CD14-positive monocyte (primary cell): ENCODE measurements at regions not wholly inside any gene's neighbourhood (a gene's known extent, or its start where the extent isn't known, plus 50 kb on each side); places are given as distances from the start of the nearest gene placed in this dataset.

Experiments used
- DNase-seq, 3 donors: peaks; one replicate each; pipeline ENCODE4 v3.0.0-alpha.2; 2011 to 2022
- H2AFZ ChIP-seq: 2 replicates; pipeline ENCODE4 v1.6.0; 2012; ENCODE audit warnings: mild to moderate bottlenecking, low read depth, low read length, inconsistent platforms; ENCODE audit not compliant: insufficient read depth, poor library complexity, severe bottlenecking
- H3K27ac ChIP-seq, 2 donors: 1 replicate in 1 of 2; 2 replicates in 1 of 2; pipeline ENCODE4 v1.5.1; 2012 to 2013; ENCODE audit warnings: low read length in 2 of 2, control low read depth in 1 of 2, inconsistent platforms in 1 of 2, low read depth in 1 of 2, mild to moderate bottlenecking in 1 of 2
- H3K27me3 ChIP-seq, 2 donors: one replicate each; pipeline versions ENCODE4 v1.6.0 to v1.6.1; 2011 to 2013; ENCODE audit warnings: low read length in 2 of 2; ENCODE audit not compliant: control insufficient read depth in 2 of 2, insufficient read depth in 2 of 2
- H3K36me3 ChIP-seq, 2 donors: replicated peaks in 1 of 2; 1 replicate in 1 of 2; 2 replicates in 1 of 2; pipeline versions ENCODE4 v1.5.1 to v1.6.1; 2012 to 2013; ENCODE audit warnings: low read length in 2 of 2, control low read depth in 1 of 2, inconsistent platforms in 1 of 2, mild to moderate bottlenecking in 1 of 2; ENCODE audit not compliant: insufficient read depth in 2 of 2, control insufficient read depth in 1 of 2
- H3K4me1 ChIP-seq, 2 donors: 1 replicate in 1 of 2; 2 replicates in 1 of 2; pipeline versions ENCODE4 v1.5.1 to v1.6.1; 2012 to 2013; ENCODE audit warnings: low read length in 2 of 2, control low read depth in 1 of 2, inconsistent platforms in 1 of 2, mild to moderate bottlenecking in 1 of 2, moderate library complexity in 1 of 2; ENCODE audit not compliant: insufficient read depth in 2 of 2, control insufficient read depth in 1 of 2
- H3K4me2 ChIP-seq: replicated peaks from 2 replicates; pipeline ENCODE3; 2012; ENCODE audit warnings: low read length, moderate library complexity, mild to moderate bottlenecking; ENCODE audit not compliant: poor library complexity, severe bottlenecking; ENCODE audit errors: extremely low read depth
- H3K4me3 ChIP-seq, 3 experiments: fragments of 200-600 bp in 1 of 3; sonication (generic) in 1 of 3; replicated peaks in 1 of 3; 1 replicate in 2 of 3; 2 replicates in 1 of 3; pipeline ENCODE4 v1.5.1; 2011 to 2013; ENCODE audit warnings: low read length in 3 of 3, mild to moderate bottlenecking in 3 of 3, control low read depth in 2 of 3, low read depth in 2 of 3, inconsistent platforms in 1 of 3, moderate library complexity in 1 of 3
- H3K79me2 ChIP-seq: 2 replicates; pipeline ENCODE4 v1.6.0; 2012; ENCODE audit warnings: mild to moderate bottlenecking, control low read depth, inconsistent platforms, low read length, moderate library complexity; ENCODE audit not compliant: insufficient read depth
- H3K9ac ChIP-seq: 2 replicates; pipeline ENCODE4 v1.6.0; 2017; ENCODE audit warnings: low read length, mild to moderate bottlenecking; ENCODE audit not compliant: insufficient read depth, poor library complexity, severe bottlenecking
- H3K9me3 ChIP-seq, 2 donors: replicated peaks in 1 of 2; 1 replicate in 1 of 2; 2 replicates in 1 of 2; pipeline versions ENCODE4 v1.5.1 to v1.6.1; 2012 to 2013; ENCODE audit warnings: low read length in 2 of 2, control low read depth in 1 of 2; ENCODE audit not compliant: control insufficient read depth in 1 of 2, insufficient read depth in 1 of 2
- H4K20me1 ChIP-seq: 2 replicates; pipeline ENCODE4 v1.6.0; 2012; ENCODE audit warnings: mild to moderate bottlenecking, low read length, control low read depth, moderate library complexity; ENCODE audit not compliant: insufficient read depth
- H3K27ac Mint-ChIP-seq, 7 donors: one replicate each; pipeline ENCODE4 v1.8.0; 2020; ENCODE audit warnings: mild to moderate bottlenecking in 7 of 7, mixed read lengths in 7 of 7, moderate library complexity in 6 of 7, inconsistent platforms in 2 of 7
- H3K27me3 Mint-ChIP-seq, 3 donors: one replicate each; pipeline ENCODE4 v1.8.0; 2021 to 2022; ENCODE audit warnings: low read depth in 3 of 3, mild to moderate bottlenecking in 3 of 3, mixed read lengths in 3 of 3, moderate library complexity in 3 of 3, inconsistent platforms in 1 of 3
- H3K36me3 Mint-ChIP-seq, 2 donors: one replicate each; pipeline ENCODE4 v1.8.0; 2020; ENCODE audit warnings: mixed read lengths in 2 of 2, inconsistent platforms in 1 of 2, mild to moderate bottlenecking in 1 of 2
- H3K4me1 Mint-ChIP-seq: one replicate; pipeline ENCODE4 v1.8.0; 2020; ENCODE audit warnings: mild to moderate bottlenecking, mixed read lengths
- H3K4me3 Mint-ChIP-seq, 2 donors: one replicate each; pipeline ENCODE4 v1.8.0; 2020; ENCODE audit warnings: mild to moderate bottlenecking in 2 of 2, mixed read lengths in 2 of 2, moderate library complexity in 1 of 2
- H3K9me3 Mint-ChIP-seq, 7 donors: one replicate each; pipeline ENCODE4 v1.8.0; 2020 to 2022; ENCODE audit warnings: mixed read lengths in 7 of 7, mild to moderate bottlenecking in 6 of 7, moderate library complexity in 6 of 7, inconsistent platforms in 2 of 7
- CTCF ChIP-seq: fragments of 200-600 bp; IDR thresholded peaks from one replicate; pipeline ENCODE4 v1.8.0; 2022; ENCODE audit warnings: antibody characterized with exemption, mild to moderate bottlenecking
- WGBS: methylation state at CpG from one replicate; pipeline ENCODE4 v1.1.5; 2013; ENCODE audit warnings: missing lambda C conversion rate; ENCODE audit not compliant: insufficient coverage; 5-methylcytosine and 5-hydroxymethylcytosine counted together
- intact Hi-C, 2 donors: fragments of 100-400 bp; cut with micrococcal nuclease; formaldehyde crosslinking; loops; one replicate each; pipeline versions ENCODE4 v1.15.0 to v1.15.1; 2023

GRCh38 chr21:32889596-32889995 is 118.0 kb upstream of the PAXBP1 start:
- Histone ChIP-seq H3K4me3 (no peak overlapping the region), H3K4me2 (no peak overlapping the region), H3K27me3 (no peaks in the 10 kb centered on the region), H3K79me2 (no peaks in the 10 kb centered on the region), H4K20me1 (no peaks in the 10 kb centered on the region), H3K27ac (no peak overlapping the region), H2AFZ (no peak overlapping the region), H3K9me3 (peaks cover 0 to 1% of the 10 kb centered on the region in 2 donors), H3K4me1 (no peaks in the 10 kb centered on the region), H3K36me3 (no peaks in the 10 kb centered on the region), H3K9ac (no peak overlapping the region)
- TF ChIP-seq CTCF, result no peak
- no peak for DNase-seq
- WGBS, result 0% methylated on average over 1 of the region's 3 CpGs
- Mint-ChIP-seq H3K27me3 (peaks cover 9 to 15% (median 13%) of the 10 kb centered on the region in 3 donors), H3K4me1 (no peaks in the 10 kb centered on the region), H3K4me3 (no peak overlapping the region), H3K27ac (no peak overlapping the region), H3K36me3 (no peaks in the 10 kb centered on the region), H3K9me3 (peaks cover 0 to 9% (median 6%) of the 10 kb centered on the region in 7 donors)
- intact Hi-C loops, result no loop called here

GRCh38 chr21:32894321-32894720 is 122.8 kb upstream of the PAXBP1 start:
- Histone ChIP-seq H3K4me2 (no peak overlapping the region), H2AFZ (no peak overlapping the region), H3K79me2 (no peaks in the 10 kb centered on the region), H3K4me3 (no peak overlapping the region), H3K9ac (no peak overlapping the region), H3K9me3 (peaks cover 5 to 14% of the 10 kb centered on the region in 2 donors), H3K27ac (no peak overlapping the region), H3K4me1 (peaks cover 24 to 25% of the 10 kb centered on the region in 2 donors), H3K27me3 (no peaks in the 10 kb centered on the region), H4K20me1 (no peaks in the 10 kb centered on the region), H3K36me3 (no peaks in the 10 kb centered on the region)
- H3K36me3 Mint-ChIP-seq, result no peaks in the 10 kb centered on the region
- DNase-seq, result no peak
- TF ChIP-seq CTCF, result no peak
- H3K4me1 Mint-ChIP-seq, result peaks cover 14% of the 10 kb centered on the region
- no peak overlapping the region for H3K27ac Mint-ChIP-seq
- peak overlapping the region in 1 of 2 donors; percentile 16 for H3K4me3 Mint-ChIP-seq
- intact Hi-C loops, result no loop called here
- peaks cover 0 to 11% (median 4%) of the 10 kb centered on the region in 3 donors for H3K27me3 Mint-ChIP-seq
- peaks cover 0 to 16% (median 12%) of the 10 kb centered on the region in 7 donors for H3K9me3 Mint-ChIP-seq
